Liver (tissue), 8 donors: ENCODE measurements at regions not wholly inside any gene's neighbourhood (a gene's known extent, or its start where the extent isn't known, plus 50 kb on each side); places are given as distances from the start of the nearest gene placed in this dataset.
"Not testable (repeated sequence)": the region's sequence is repeated elsewhere in the genome, so short reads cannot be mapped to it uniquely, and the experiment has no call there.

Experiments used
- DNase-seq: peaks from one replicate; pipeline ENCODE4 v3.0.0-alpha.2; 2017; ENCODE audit warnings: low spot score
- H3K27ac ChIP-seq, 2 donors: one replicate each; pipeline ENCODE4 v1.7.0; 2013; ENCODE audit warnings: inconsistent platforms in 2 of 2, low read length in 2 of 2, control low read depth in 1 of 2, low read depth in 1 of 2, mild to moderate bottlenecking in 1 of 2
- H3K27me3 ChIP-seq, 4 donors: one replicate each; pipeline versions ENCODE4 v1.6.1 to v1.7.0; 2013; ENCODE audit warnings: low read length in 3 of 4, inconsistent platforms in 1 of 4, mild to moderate bottlenecking in 1 of 4, moderate library complexity in 1 of 4; ENCODE audit not compliant: control insufficient read depth in 4 of 4, insufficient read depth in 4 of 4
- H3K36me3 ChIP-seq, 4 donors: one replicate each; pipeline versions ENCODE4 v1.6.1 to v1.7.0; 2013; ENCODE audit warnings: low read length in 3 of 4, mild to moderate bottlenecking in 3 of 4, low read depth in 1 of 4, moderate library complexity in 1 of 4; ENCODE audit not compliant: control insufficient read depth in 4 of 4, insufficient read depth in 3 of 4
- H3K4me1 ChIP-seq, 4 donors: one replicate each; pipeline versions ENCODE4 v1.6.1 to v1.7.0; 2013; ENCODE audit warnings: low read length in 3 of 4, mild to moderate bottlenecking in 3 of 4, moderate library complexity in 1 of 4; ENCODE audit not compliant: control insufficient read depth in 4 of 4, insufficient read depth in 4 of 4
- H3K4me3 ChIP-seq, 3 donors: one replicate each; pipeline versions ENCODE4 v1.6.1 to v1.7.0; 2013; ENCODE audit warnings: low read length in 3 of 3, control low read depth in 1 of 3, low read depth in 1 of 3, mild to moderate bottlenecking in 1 of 3
- H3K9ac ChIP-seq, 2 donors: one replicate each; pipeline ENCODE4 v1.7.0; 2013; ENCODE audit warnings: low read length in 2 of 2, mild to moderate bottlenecking in 2 of 2, moderate library complexity in 2 of 2, control low read depth in 1 of 2, low read depth in 1 of 2
- H3K9me3 ChIP-seq, 4 donors: one replicate each; pipeline versions ENCODE4 v1.6.1 to v1.7.0; 2013; ENCODE audit warnings: low read length in 3 of 4; ENCODE audit not compliant: control insufficient read depth in 4 of 4
- ATF3 ChIP-seq: IDR thresholded peaks from 2 replicates; pipeline ENCODE4 v1.6.1; 2016; ENCODE audit warnings: antibody characterized with exemption
- EGR1 ChIP-seq, 2 donors: IDR thresholded peaks; 2 replicates each; pipeline ENCODE4 v1.6.1; 2016 to 2018; ENCODE audit warnings: antibody characterized with exemption in 2 of 2, low read depth in 2 of 2
- FOXA1 ChIP-seq: IDR thresholded peaks from 2 replicates; pipeline ENCODE4 v1.6.1; 2016; ENCODE audit warnings: antibody characterized with exemption
- HNF4G ChIP-seq: IDR thresholded peaks from 2 replicates; pipeline ENCODE4 v1.6.1; 2016; ENCODE audit warnings: antibody characterized with exemption
- JUND ChIP-seq, 2 donors: IDR thresholded peaks; 2 replicates each; pipeline ENCODE4 v1.6.1; 2016; ENCODE audit warnings: antibody characterized with exemption in 2 of 2
- NR2F2 ChIP-seq: IDR thresholded peaks from 2 replicates; pipeline ENCODE4 v1.6.1; 2016; ENCODE audit warnings: antibody characterized with exemption
- RAD21 ChIP-seq, 2 donors: IDR thresholded peaks; 2 replicates each; pipeline ENCODE4 v1.6.1; 2016; ENCODE audit warnings: antibody characterized with exemption in 2 of 2, mild to moderate bottlenecking in 2 of 2
- REST ChIP-seq: IDR thresholded peaks from 2 replicates; pipeline ENCODE4 v1.6.1; 2016; ENCODE audit warnings: antibody characterized with exemption, mild to moderate bottlenecking
- TAF1 ChIP-seq: conservative IDR thresholded peaks from 2 replicates; pipeline ENCODE4 v1.6.1; 2016; ENCODE audit warnings: antibody characterized with exemption, mild to moderate bottlenecking
- YY1 ChIP-seq: IDR thresholded peaks from 2 replicates; pipeline ENCODE4 v1.6.1; 2016; ENCODE audit warnings: antibody characterized with exemption, mild to moderate bottlenecking
- WGBS: extraction: QIAGEN DNeasy Blood & Tissue Kit; methylation state at CpG from one replicate; pipeline ENCODE4 v1.1.7; 2013; 5-methylcytosine and 5-hydroxymethylcytosine counted together
- TF ChIP-seq, protein P1 (sequence below): IDR thresholded peaks from 2 replicates; pipeline ENCODE4 v1.6.1; 2016; ENCODE audit warnings: antibody characterized with exemption
- TF ChIP-seq, protein P2 (sequence below): IDR thresholded peaks from 2 replicates; pipeline ENCODE4 v1.6.1; 2016; ENCODE audit warnings: antibody characterized with exemption
- TF ChIP-seq, protein P3 (sequence below): fragments of 150-350 bp; IDR thresholded peaks from 2 replicates; pipeline ENCODE4 v1.5.1; 2017; ENCODE audit warnings: improper control_type of control experiment, low read depth, low read length; ENCODE audit not compliant: missing input control
- donor health status: healthy.
- donor health status: healthy.
- donor health status: healthy.
- donor health status: healthy.
- donor health status: healthy.

GRCh38 chr3:6022621-6023020 is 835.1 kb downstream of the EDEM1 start:
- no peak for TF ChIP-seq JUND (IDR thresholded peaks at IDR 0.05)
- TF ChIP-seq, protein P1, sequence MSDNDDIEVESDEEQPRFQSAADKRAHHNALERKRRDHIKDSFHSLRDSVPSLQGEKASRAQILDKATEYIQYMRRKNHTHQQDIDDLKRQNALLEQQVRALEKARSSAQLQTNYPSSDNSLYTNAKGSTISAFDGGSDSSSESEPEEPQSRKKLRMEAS = no peak
- TF ChIP-seq TAF1 = no peak
- TF ChIP-seq, protein P2, sequence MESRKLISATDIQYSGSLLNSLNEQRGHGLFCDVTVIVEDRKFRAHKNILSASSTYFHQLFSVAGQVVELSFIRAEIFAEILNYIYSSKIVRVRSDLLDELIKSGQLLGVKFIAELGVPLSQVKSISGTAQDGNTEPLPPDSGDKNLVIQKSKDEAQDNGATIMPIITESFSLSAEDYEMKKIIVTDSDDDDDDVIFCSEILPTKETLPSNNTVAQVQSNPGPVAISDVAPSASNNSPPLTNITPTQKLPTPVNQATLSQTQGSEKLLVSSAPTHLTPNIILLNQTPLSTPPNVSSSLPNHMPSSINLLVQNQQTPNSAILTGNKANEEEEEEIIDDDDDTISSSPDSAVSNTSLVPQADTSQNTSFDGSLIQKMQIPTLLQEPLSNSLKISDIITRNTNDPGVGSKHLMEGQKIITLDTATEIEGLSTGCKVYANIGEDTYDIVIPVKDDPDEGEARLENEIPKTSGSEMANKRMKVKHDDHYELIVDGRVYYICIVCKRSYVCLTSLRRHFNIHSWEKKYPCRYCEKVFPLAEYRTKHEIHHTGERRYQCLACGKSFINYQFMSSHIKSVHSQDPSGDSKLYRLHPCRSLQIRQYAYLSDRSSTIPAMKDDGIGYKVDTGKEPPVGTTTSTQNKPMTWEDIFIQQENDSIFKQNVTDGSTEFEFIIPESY = no peak
- TF ChIP-seq RAD21 (IDR thresholded peaks at IDR 0.05) = no peak
- no peak for TF ChIP-seq HNF4G
- TF ChIP-seq NR2F2 = no peak
- TF ChIP-seq ATF3 = no peak
- no peak for TF ChIP-seq EGR1 (IDR thresholded peaks at IDR 0.05; ENCODE audit: low read depth in 2 of 2)
- no peak for TF ChIP-seq REST
- no peak for DNase-seq
- no peaks in the 10 kb centered on the region for H3K4me1 ChIP-seq
- no peak overlapping the region for H3K27ac ChIP-seq
- H3K27me3 ChIP-seq = no peaks in the 10 kb centered on the region
- H3K4me3 ChIP-seq = no peak overlapping the region
- no peaks in the 10 kb centered on the region for H3K36me3 ChIP-seq
- no peak overlapping the region for H3K9ac ChIP-seq
- peaks cover 0 to 3% (median 0%) of the 10 kb centered on the region in 4 donors for H3K9me3 ChIP-seq

GRCh38 chr3:6025032-6025431 is 835.9 kb upstream of the GRM7 start:
- Histone ChIP-seq H3K36me3 (no peaks in the 10 kb centered on the region), H3K4me3 (no peak overlapping the region), H3K27me3 (no peaks in the 10 kb centered on the region), H3K9ac (no peak overlapping the region), H3K27ac (no peak overlapping the region), H3K4me1 (no peaks in the 10 kb centered on the region), H3K9me3 (peaks cover 0 to 3% (median 0%) of the 10 kb centered on the region in 4 donors)
- 74% methylated on average over 1 of the region's 1 CpG for WGBS
- no peak for TF ChIP-seq YY1
- TF ChIP-seq HNF4G = no peak
- TF ChIP-seq, protein P2 = no peak
- TF ChIP-seq, protein P3, sequence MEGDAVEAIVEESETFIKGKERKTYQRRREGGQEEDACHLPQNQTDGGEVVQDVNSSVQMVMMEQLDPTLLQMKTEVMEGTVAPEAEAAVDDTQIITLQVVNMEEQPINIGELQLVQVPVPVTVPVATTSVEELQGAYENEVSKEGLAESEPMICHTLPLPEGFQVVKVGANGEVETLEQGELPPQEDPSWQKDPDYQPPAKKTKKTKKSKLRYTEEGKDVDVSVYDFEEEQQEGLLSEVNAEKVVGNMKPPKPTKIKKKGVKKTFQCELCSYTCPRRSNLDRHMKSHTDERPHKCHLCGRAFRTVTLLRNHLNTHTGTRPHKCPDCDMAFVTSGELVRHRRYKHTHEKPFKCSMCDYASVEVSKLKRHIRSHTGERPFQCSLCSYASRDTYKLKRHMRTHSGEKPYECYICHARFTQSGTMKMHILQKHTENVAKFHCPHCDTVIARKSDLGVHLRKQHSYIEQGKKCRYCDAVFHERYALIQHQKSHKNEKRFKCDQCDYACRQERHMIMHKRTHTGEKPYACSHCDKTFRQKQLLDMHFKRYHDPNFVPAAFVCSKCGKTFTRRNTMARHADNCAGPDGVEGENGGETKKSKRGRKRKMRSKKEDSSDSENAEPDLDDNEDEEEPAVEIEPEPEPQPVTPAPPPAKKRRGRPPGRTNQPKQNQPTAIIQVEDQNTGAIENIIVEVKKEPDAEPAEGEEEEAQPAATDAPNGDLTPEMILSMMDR = no peak
- TF ChIP-seq NR2F2 = no peak
- no peak for TF ChIP-seq FOXA1
- no peak for TF ChIP-seq RAD21 (IDR thresholded peaks at IDR 0.05)
- DNase-seq = no peak

- H3K9me3 ChIP-seq, H3K27me3 ChIP-seq, DNase-seq, H3K27ac ChIP-seq, H3K36me3 ChIP-seq, H3K4me1 ChIP-seq, H3K9ac ChIP-seq, H3K4me3 ChIP-seq: not testable (repeated sequence)
- WGBS = 70% methylated on average over 4 of the region's 4 CpGs
Measured at GRCh38 chr3:6030648-6031047, 830.3 kb upstream of the GRM7 start.
